ENCODE measurements at regions not wholly inside any gene's neighbourhood (a gene's known extent, or its start where the extent isn't known, plus 50 kb on each side); places are given as distances from the start of the nearest gene placed in this dataset.

DNA sequence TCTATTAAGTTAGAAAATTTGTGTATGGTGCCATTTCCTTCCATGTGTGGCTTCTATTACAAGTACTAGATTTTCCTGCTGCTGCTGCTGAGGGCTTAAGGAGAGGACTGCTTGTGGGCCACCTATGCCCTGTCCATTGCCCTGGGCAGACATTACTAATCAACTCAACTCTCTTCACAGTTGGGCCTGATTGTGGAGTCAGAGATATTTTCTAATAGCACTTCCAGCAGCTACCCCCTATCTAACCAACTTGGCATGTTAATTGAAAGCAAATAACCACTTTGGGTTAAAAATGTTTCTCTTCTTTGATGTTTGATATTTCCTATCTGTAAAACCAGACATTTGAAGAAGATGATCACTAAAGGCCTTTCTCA, 242.0 kb downstream of the EDEM1 start:
- no peak for TF ChIP-seq CTCF (IDR thresholded peaks at IDR 0.05)
- no peak for TF ChIP-seq POLR2A (IDR thresholded peaks at IDR 0.05)
